ENCODE measurements at regions not wholly inside any gene's neighbourhood (a gene's known extent, or its start where the extent isn't known, plus 50 kb on each side); places are given as distances from the start of the nearest gene placed in this dataset.

DNA sequence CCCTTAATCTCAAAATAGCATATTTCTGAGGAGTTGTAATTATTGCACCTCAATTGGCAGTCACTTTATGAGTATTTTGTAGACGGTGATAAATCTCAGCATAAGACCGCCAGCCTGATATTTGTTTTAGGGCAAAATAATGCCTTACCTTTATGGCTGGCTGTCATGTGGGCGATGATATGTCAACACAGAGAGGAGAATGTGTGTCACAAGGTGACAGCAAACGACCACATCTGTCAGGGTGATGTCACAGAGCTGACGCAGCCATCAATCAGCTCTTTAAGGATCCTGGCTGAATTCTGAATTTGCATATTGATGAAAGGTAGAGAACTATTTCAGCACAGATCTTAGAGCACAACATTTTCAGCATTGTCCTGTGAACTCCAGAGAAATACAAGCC lies 209.7 kb downstream of the CEP135 start:
- Histone ChIP-seq H3K27me3 (ENCODE audit: low read length) (no peaks in the 10 kb centered on the region), H3K9me3 (ENCODE audit: insufficient read depth, low read length) (no peaks in the 10 kb centered on the region), H3K27ac (ENCODE audit: low read depth, low read length) (no peak overlapping the region), H3F3A (ENCODE audit: insufficient read depth) (no peaks in the 10 kb centered on the region), H3K36me3 (ENCODE audit: low read length) (no peaks in the 10 kb centered on the region), H3K79me2 (ENCODE audit: insufficient read depth, low read length) (no peaks in the 10 kb centered on the region), H3K9me2 (replicated peaks; ENCODE audit: insufficient read depth, low read length) (no peaks in the 10 kb centered on the region), H4K20me1 (ENCODE audit: low read depth, low read length) (no peaks in the 10 kb centered on the region), H3K4me3 (ENCODE audit: insufficient read depth, low read length, poor library complexity, severe bottlenecking) (no peak overlapping the region), H3K4me2 (ENCODE audit: low read depth, low read length, poor library complexity, severe bottlenecking) (no peak overlapping the region), H3K9ac (ENCODE audit: low read length) (no peak overlapping the region), H2AFZ (ENCODE audit: low read depth, low read length, severe bottlenecking) (no peak overlapping the region)
- TF ChIP-seq EZH2phosphoT487 (conservative IDR thresholded peaks at IDR 0.05; ENCODE audit: low read length), result no peak
- TF ChIP-seq, protein P1, sequence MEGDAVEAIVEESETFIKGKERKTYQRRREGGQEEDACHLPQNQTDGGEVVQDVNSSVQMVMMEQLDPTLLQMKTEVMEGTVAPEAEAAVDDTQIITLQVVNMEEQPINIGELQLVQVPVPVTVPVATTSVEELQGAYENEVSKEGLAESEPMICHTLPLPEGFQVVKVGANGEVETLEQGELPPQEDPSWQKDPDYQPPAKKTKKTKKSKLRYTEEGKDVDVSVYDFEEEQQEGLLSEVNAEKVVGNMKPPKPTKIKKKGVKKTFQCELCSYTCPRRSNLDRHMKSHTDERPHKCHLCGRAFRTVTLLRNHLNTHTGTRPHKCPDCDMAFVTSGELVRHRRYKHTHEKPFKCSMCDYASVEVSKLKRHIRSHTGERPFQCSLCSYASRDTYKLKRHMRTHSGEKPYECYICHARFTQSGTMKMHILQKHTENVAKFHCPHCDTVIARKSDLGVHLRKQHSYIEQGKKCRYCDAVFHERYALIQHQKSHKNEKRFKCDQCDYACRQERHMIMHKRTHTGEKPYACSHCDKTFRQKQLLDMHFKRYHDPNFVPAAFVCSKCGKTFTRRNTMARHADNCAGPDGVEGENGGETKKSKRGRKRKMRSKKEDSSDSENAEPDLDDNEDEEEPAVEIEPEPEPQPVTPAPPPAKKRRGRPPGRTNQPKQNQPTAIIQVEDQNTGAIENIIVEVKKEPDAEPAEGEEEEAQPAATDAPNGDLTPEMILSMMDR (IDR thresholded peaks at IDR 0.05; ENCODE audit: insufficient read depth, low read length, poor library complexity, severe bottlenecking), result no peak

DNA sequence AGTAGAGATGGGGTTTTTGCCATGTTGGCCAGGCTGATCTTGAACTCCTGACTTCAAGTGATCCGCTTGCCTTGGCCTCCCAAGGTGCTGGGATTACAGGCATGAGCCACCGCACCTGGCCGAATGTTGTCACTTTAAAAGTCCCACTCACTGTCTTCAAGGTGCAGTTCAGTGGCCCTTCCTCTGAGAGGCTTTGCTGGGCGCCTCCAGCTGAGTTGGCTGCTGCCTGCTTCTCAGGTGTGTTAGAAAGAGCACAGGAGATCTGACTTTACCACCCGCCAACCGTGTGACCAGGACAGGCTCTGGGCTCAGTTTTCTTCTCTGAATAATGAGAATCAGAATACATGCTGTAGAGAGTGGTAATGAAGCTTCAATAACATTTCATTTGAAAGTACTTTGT lies 207.4 kb downstream of the CEP135 start:
- no peaks in the 10 kb centered on the region for H3K9me3 ChIP-seq (ENCODE audit: insufficient read depth, low read length)
- no peak for TF ChIP-seq EZH2phosphoT487 (conservative IDR thresholded peaks at IDR 0.05; ENCODE audit: low read length)
- TF ChIP-seq, protein P1 (IDR thresholded peaks at IDR 0.05; ENCODE audit: insufficient read depth, low read length, poor library complexity, severe bottlenecking), result no peak
- no peak overlapping the region for H3K27ac ChIP-seq (ENCODE audit: low read depth, low read length)
- H3K36me3 ChIP-seq (ENCODE audit: low read length), result no peaks in the 10 kb centered on the region
- H3F3A ChIP-seq (ENCODE audit: insufficient read depth), result no peaks in the 10 kb centered on the region
- H3K79me2 ChIP-seq (ENCODE audit: insufficient read depth, low read length), result no peaks in the 10 kb centered on the region
- H3K27me3 ChIP-seq (ENCODE audit: low read length), result no peaks in the 10 kb centered on the region
- H3K4me2 ChIP-seq (ENCODE audit: low read depth, low read length, poor library complexity, severe bottlenecking), result no peak overlapping the region
- H3K9ac ChIP-seq (ENCODE audit: low read length), result no peak overlapping the region
- no peak overlapping the region for H3K4me3 ChIP-seq (ENCODE audit: insufficient read depth, low read length, poor library complexity, severe bottlenecking)
- no peaks in the 10 kb centered on the region for H4K20me1 ChIP-seq (ENCODE audit: low read depth, low read length)
- no peaks in the 10 kb centered on the region for H3K9me2 ChIP-seq (replicated peaks; ENCODE audit: insufficient read depth, low read length)
- no peak overlapping the region for H2AFZ ChIP-seq (ENCODE audit: low read depth, low read length, severe bottlenecking)

DNA sequence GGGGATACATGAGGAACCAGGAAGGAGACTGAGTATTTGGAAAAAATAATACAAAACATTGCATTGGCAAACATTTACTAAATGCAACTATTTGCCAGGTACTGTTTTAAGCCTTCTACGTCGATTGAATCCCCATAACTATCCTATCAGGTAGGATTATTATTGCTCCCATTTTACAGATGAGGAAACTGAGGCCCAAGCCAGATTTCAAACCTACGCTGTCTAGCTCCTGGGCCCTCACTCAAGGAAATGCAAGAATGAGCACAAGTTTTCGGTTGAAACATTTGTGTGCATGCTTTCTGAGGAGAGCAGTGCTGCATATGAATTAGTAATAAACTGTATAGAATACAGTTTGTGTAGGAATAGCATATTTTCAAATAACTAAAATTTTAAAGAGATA lies 206.7 kb downstream of the CEP135 start:
- Histone ChIP-seq H4K20me1 (ENCODE audit: low read depth, low read length) (no peaks in the 10 kb centered on the region), H3K27me3 (ENCODE audit: low read length) (no peaks in the 10 kb centered on the region), H2AFZ (ENCODE audit: low read depth, low read length, severe bottlenecking) (no peak overlapping the region), H3K79me2 (ENCODE audit: insufficient read depth, low read length) (no peaks in the 10 kb centered on the region), H3K36me3 (ENCODE audit: low read length) (no peaks in the 10 kb centered on the region), H3K27ac (ENCODE audit: low read depth, low read length) (no peak overlapping the region), H3K9ac (ENCODE audit: low read length) (no peak overlapping the region), H3K4me3 (ENCODE audit: insufficient read depth, low read length, poor library complexity, severe bottlenecking) (no peak overlapping the region), H3K9me2 (replicated peaks; ENCODE audit: insufficient read depth, low read length) (no peaks in the 10 kb centered on the region), H3K4me2 (ENCODE audit: low read depth, low read length, poor library complexity, severe bottlenecking) (no peak overlapping the region), H3K9me3 (ENCODE audit: insufficient read depth, low read length) (no peaks in the 10 kb centered on the region), H3F3A (ENCODE audit: insufficient read depth) (no peaks in the 10 kb centered on the region)
- no peak for TF ChIP-seq EZH2phosphoT487 (conservative IDR thresholded peaks at IDR 0.05; ENCODE audit: low read length)
- TF ChIP-seq, protein P1 (IDR thresholded peaks at IDR 0.05; ENCODE audit: insufficient read depth, low read length, poor library complexity, severe bottlenecking), result no peak
